HG02852 (cell line): ENCODE measurements at regions not wholly inside any gene's neighbourhood (a gene's known extent, or its start where the extent isn't known, plus 50 kb on each side); places are given as distances from the start of the nearest gene placed in this dataset.
"Not testable (repeated sequence)": the region's sequence is repeated elsewhere in the genome, so short reads cannot be mapped to it uniquely, and the experiment has no call there.

Experiments
- ATAC-seq: cut with Tn5 transposase; IDR thresholded peaks from one replicate; pipeline ENCODE4 v1.9.1; 2021; ENCODE audit warnings: mild to moderate bottlenecking, moderate library complexity; ENCODE audit not compliant: unreplicated experiment

DNA sequence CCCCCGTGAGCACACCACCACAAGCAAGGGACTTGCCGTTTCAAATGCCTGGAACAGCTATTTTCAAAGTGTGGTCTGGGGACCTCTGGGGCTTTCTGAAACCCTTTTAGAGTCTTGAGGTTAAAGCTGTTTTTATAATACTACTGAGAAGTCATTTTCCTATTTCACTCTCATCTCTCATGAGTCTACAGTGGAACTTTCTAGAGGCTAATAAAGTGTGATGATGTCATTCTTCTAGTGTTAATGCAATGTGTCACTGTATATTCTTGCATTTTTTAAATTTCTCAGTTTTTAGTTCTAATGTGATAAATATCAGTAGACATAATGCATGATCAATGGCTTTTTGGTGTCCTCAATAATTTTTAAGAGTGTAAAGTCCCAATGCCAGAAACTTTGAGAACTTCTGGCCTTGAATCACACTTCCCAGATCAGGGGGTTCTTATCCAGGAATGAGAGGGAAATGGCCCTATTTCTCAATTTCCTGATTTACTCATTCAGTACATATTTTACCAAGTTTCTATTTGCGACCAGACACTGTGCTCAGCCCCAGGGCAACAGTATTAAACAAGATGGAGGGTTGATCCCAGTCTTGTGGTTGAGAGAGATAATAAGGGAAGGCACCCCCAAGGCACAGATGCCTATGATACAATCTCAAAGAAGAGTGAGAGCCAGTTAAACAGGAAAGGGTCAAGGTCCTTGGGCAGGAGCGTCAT lies 444.0 kb downstream of the HS3ST3B1 start:
- ATAC-seq: peak; percentile 56

- ATAC-seq: no peak
Observed at GRCh38 chr17:14741491-14741890, 440.6 kb downstream of the HS3ST3B1 start.

GRCh38 chr17:14739656-14740431 lies 439.0 kb downstream of the HS3ST3B1 start:
- no peak for ATAC-seq

- ATAC-seq: no peak
Observed at GRCh38 chr17:14738652-14738988, 437.7 kb downstream of the HS3ST3B1 start.

- peak; percentile 72 for ATAC-seq
Observed at GRCh38 chr17:14737984-14738651, 437.2 kb downstream of the HS3ST3B1 start.

DNA sequence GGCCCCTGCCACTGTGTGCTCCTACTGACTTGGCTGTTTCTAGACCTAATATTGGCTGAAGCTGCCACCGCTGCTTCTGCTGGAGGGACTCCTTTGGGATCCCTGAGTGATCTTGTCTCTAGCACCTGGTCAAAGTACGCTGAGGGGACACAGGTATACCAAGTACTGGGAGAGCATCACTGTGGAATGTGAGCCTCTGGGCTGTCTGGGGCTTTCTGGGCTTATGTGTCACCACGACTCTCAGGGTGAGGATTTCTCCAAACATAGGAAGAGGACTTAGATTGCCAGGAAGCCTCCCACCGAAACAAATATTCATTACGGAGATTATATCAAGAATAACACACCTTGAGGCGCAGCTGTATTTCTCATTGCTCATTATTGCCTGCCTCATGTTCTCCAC lies 435.8 kb downstream of the HS3ST3B1 start:
- ATAC-seq: no peak

DNA sequence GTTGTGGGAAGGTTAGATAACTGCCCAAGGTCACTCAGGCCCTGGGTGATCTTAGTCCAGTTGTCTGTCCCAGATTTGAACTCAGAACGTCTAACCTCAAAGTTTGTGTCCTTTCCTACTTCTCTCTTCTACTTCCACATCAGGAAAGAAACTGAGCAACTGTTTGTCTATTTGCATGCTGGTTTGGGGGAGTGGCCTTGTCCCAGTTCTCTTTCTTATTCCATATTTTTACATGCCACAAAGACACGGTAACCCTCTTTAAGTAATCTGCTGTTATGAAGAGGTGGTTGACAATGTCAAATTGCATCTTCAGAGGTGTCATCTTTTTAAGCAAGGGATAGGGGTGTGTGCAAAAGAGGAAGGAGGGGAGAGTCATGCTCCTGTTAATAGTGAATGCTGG lies 432.5 kb downstream of the HS3ST3B1 start:
- ATAC-seq: no peak

GRCh38 chr17:14732211-14732610 lies 431.3 kb downstream of the HS3ST3B1 start:
- ATAC-seq: no peak

- no peak for ATAC-seq
Observed at GRCh38 chr17:14731591-14731990, 430.7 kb downstream of the HS3ST3B1 start.

GRCh38 chr17:14730821-14731220 lies 429.9 kb downstream of the HS3ST3B1 start:
- ATAC-seq: no peak

DNA sequence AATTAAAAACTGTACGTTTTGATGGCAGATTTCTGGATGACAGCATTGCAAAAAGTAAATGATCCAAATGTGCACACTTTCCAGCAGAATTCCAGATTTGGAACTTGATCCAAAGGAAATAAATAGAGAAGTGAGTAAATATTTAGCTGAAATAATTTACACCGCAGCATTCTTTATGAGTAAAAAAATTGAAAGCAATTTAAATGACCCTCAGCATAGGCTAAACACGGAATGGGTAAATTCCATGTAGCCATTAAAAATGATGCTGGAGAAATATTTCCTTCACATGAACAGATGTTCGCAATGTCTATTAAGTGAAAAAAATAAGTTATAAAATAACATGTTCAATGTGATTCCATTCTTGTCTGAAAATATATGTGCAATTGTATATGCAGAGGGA lies 424.8 kb downstream of the HS3ST3B1 start:
- ATAC-seq: no peak

- ATAC-seq: no peak
Observed at GRCh38 chr17:14724770-14725169, 423.9 kb downstream of the HS3ST3B1 start.

DNA sequence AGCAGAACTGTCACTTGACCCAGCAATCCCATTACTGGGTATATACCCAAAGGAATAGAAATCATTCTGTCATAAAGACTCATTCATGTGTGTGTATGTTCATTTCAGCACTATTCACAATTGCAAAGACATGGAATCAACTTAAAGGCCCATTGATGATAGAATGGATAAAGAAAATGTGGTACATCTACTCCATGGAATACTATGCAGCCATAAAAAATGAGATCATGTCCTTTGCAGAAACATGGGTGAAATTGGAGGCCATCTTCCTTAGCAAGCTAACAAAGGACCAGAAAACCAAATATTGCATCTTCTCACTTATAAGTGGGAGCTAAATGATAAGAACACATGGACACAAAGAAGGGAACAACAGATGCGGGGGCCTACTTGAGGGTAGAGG lies 422.5 kb downstream of the HS3ST3B1 start:
- not testable (repeated sequence) for ATAC-seq

GRCh38 chr17:14719942-14720341 lies 419.1 kb downstream of the HS3ST3B1 start:
- ATAC-seq: no peak

- no peak for ATAC-seq
Observed at GRCh38 chr17:14717859-14718258, 417.0 kb downstream of the HS3ST3B1 start.

- no peak for ATAC-seq
Observed at GRCh38 chr17:14715561-14715960, 414.7 kb downstream of the HS3ST3B1 start.

DNA sequence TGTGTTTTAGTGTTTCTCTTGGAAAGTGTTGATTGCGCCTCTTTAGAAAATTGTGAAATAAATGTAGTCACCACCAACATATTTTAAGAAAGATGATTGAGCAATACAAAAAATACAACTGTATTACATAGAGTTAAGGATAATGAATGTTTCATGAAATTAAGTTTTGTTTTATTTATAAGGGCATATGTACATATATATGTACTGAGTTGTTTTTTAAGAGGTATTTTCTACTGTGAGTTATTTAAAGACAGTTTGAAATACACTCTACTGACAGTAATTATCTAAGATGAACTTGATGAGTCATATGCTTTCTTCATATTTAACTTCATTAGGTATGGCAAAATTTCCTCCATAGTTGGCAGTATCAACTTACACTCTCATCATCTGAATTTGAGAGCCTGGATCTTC lies 411.7 kb downstream of the HS3ST3B1 start:
- no peak for ATAC-seq

- ATAC-seq: no peak
Observed at GRCh38 chr17:14704121-14704520, 403.2 kb downstream of the HS3ST3B1 start.

- no peak for ATAC-seq
Observed at GRCh38 chr17:14701886-14702285, 401.0 kb downstream of the HS3ST3B1 start.

DNA sequence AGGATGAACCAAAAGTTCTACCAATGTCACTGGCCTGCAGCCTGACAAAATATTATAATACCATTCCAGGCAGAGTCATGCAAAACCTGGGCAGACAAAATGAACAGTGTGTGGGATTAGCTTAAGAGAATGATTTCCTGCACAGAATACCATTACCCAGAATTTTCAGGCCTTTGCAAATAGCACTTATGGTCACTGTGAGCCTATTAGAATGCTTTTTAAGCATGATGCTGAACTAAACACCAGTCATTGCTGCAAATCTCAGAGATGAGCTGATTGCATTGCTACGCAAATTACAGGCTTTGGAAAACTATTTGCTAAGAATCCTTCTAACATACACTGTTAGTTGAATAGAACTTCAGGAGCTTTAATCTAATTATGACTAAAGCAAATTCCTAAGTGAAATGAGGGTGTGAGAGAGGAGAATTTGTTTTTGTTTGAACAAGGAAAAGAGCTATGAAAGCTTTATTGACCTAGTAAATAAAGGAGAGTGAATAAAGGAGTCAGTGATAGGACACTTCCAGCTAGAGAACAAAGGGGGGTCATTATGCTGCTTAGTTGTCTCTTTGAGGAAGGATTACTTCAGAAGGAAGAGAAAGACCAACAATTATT lies 398.8 kb downstream of the HS3ST3B1 start:
- no peak for ATAC-seq

- ATAC-seq: no peak
Observed at GRCh38 chr17:14693382-14693781, 392.5 kb downstream of the HS3ST3B1 start.

DNA sequence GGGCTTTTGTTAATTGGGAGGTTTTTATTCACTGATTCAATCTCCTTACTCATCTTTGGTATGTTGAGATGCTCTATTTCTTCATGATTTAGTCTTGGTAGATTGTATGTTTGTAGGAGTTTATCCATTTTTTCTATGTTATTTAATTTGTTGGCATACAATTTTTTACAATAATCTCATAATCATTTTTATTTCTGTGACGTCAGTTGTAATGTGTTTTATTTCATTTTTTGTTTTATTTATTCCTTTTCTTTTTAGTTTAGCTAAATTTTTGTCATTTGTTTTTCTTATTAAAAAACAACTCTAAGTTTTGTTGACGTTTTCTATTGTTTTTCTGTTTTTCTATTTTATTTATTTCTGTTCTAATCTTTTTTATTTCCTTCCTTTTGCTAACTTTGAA lies 389.8 kb downstream of the HS3ST3B1 start:
- no peak for ATAC-seq
